Activated CD4-positive, CD25-positive, alpha-beta regulatory T cell (primary cell): ENCODE measurements at regions not wholly inside any gene's neighbourhood (a gene's known extent, or its start where the extent isn't known, plus 50 kb on each side); places are given as distances from the start of the nearest gene placed in this dataset.
"Not testable (repeated sequence)": the region's sequence is repeated elsewhere in the genome, so short reads cannot be mapped to it uniquely, and the experiment has no call there.

Source experiments
- DNase-seq, 4 experiments: peaks; one replicate each; lab custom pipeline; 2025; lab: John Stamatoyannopoulos, UW

- no peak for DNase-seq
Measured at GRCh38 chr10:32141018-32141807, 85.0 kb upstream of the KIF5B start.

- no peak for DNase-seq
Measured at GRCh38 chr10:32140403-32140802, 84.2 kb upstream of the KIF5B start.

GRCh38 chr10:32139223-32140073 is 83.2 kb upstream of the KIF5B start:
- no peak for DNase-seq

GRCh38 chr10:32136927-32137326 is 80.7 kb upstream of the KIF5B start:
- not testable (repeated sequence) for DNase-seq

GRCh38 chr10:32135796-32136195 is 79.6 kb upstream of the KIF5B start:
- not testable (repeated sequence) for DNase-seq

- DNase-seq, result no peak
Measured at GRCh38 chr10:32132357-32132946, 76.2 kb upstream of the KIF5B start.

- no peak for DNase-seq
Measured at GRCh38 chr10:32131388-32131787, 75.2 kb upstream of the KIF5B start.

- no peak for DNase-seq
Measured at GRCh38 chr10:32130788-32131187, 74.6 kb upstream of the KIF5B start.

GRCh38 chr10:32125023-32125422 is 68.8 kb upstream of the KIF5B start:
- no peak for DNase-seq

- DNase-seq, result no peak
Measured at GRCh38 chr10:32123021-32123420, 66.8 kb upstream of the KIF5B start.

GRCh38 chr10:32121648-32122047 is 65.4 kb upstream of the KIF5B start:
- no peak for DNase-seq

- no peak for DNase-seq
Measured at GRCh38 chr10:32120147-32120546, 63.9 kb upstream of the KIF5B start.

- no peak for DNase-seq
Measured at GRCh38 chr10:32114508-32114907, 58.3 kb upstream of the KIF5B start.

GRCh38 chr10:32112055-32112454 is 55.8 kb upstream of the KIF5B start:
- DNase-seq, result no peak

- DNase-seq, result no peak
Measured at GRCh38 chr10:32111585-32111984, 55.4 kb upstream of the KIF5B start.

GRCh38 chr10:32110790-32111189 is 54.6 kb upstream of the KIF5B start:
- DNase-seq, result no peak

- no peak for DNase-seq
Measured at GRCh38 chr10:32109603-32110002, 53.4 kb upstream of the KIF5B start.
